ENCODE measurements at regions not wholly inside any gene's neighbourhood (a gene's known extent, or its start where the extent isn't known, plus 50 kb on each side); places are given as distances from the start of the nearest gene placed in this dataset.
A peak's percentile ranks its signal among the peaks of the same experiment; 100 is the strongest.

- no peak for DNase-seq
These were observed 141.8 kb downstream of the ENGASE start for GRCh38 chr17:79216391-79216790.

- no peak for DNase-seq
These were observed 141.0 kb downstream of the ENGASE start for GRCh38 chr17:79215631-79216030.

- DNase-seq, result no peak
These were observed 140.4 kb downstream of the ENGASE start for GRCh38 chr17:79214940-79215604.

- no peak for DNase-seq
These were observed 139.8 kb downstream of the ENGASE start for GRCh38 chr17:79214459-79214858.

- no peak for DNase-seq
These were observed 138.7 kb downstream of the ENGASE start for GRCh38 chr17:79213305-79213704.

GRCh38 chr17:79212149-79213087, 137.8 kb downstream of the ENGASE start:
- DNase-seq, result no peak

GRCh38 chr17:79211061-79211770, 136.6 kb downstream of the ENGASE start:
- DNase-seq, result no peak

GRCh38 chr17:79210638-79211037, 136.0 kb downstream of the ENGASE start:
- no peak for DNase-seq

GRCh38 chr17:79207960-79208359, 133.3 kb downstream of the ENGASE start:
- no peak for DNase-seq

- peak; percentile 21 for DNase-seq
These were observed 131.1 kb downstream of the ENGASE start for GRCh38 chr17:79205688-79206205.

GRCh38 chr17:79204261-79204660, 129.6 kb downstream of the ENGASE start:
- no peak for DNase-seq

- no peak for DNase-seq
These were observed 129.0 kb downstream of the ENGASE start for GRCh38 chr17:79203657-79204056.

GRCh38 chr17:79203016-79203415, 128.4 kb downstream of the ENGASE start:
- no peak for DNase-seq

- DNase-seq, result peak; percentile 43
These were observed 127.9 kb downstream of the ENGASE start for GRCh38 chr17:79202480-79202879.

GRCh38 chr17:79201536-79202227, 127.1 kb downstream of the ENGASE start:
- DNase-seq, result peak; percentile 86

- DNase-seq, result no peak
These were observed 126.5 kb downstream of the ENGASE start for GRCh38 chr17:79201119-79201518.

- no peak for DNase-seq
These were observed 122.3 kb downstream of the ENGASE start for GRCh38 chr17:79196913-79197312.

- DNase-seq, result peak; percentile 28
These were observed 118.1 kb downstream of the ENGASE start for GRCh38 chr17:79192503-79193351.

GRCh38 chr17:79191270-79191934, 116.8 kb downstream of the ENGASE start:
- no peak for DNase-seq

- DNase-seq, result no peak
These were observed 114.7 kb downstream of the ENGASE start for GRCh38 chr17:79189305-79189704.

- no peak for DNase-seq
These were observed 114.1 kb downstream of the ENGASE start for GRCh38 chr17:79188685-79189084.

All from fibroblast of skin of back (primary cell).